ENCODE measurements at regions not wholly inside any gene's neighbourhood (a gene's known extent, or its start where the extent isn't known, plus 50 kb on each side); places are given as distances from the start of the nearest gene placed in this dataset.

DNA sequence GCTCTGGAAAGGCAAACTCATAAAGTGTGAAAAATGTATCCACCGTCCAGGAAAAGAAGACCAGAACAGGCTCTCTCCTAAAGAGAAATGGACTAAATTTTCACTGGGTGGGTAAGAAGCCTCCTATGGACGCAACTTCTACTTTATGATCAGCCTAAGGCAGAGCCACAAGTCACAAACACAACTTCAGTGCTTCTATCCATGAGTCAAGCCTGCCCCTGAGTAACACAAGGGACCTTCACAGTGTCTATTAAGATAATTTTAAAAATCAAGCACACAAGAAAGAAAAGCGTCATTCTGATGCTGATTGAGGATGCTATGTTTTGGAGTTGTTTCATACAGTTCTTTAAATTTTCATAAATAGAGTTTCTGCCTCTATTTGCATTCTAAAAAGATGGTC, 601.7 kb upstream of the ARID1B start:
- H3K9me3 ChIP-seq: no peaks in the 10 kb centered on the region
- TF ChIP-seq, protein P1, sequence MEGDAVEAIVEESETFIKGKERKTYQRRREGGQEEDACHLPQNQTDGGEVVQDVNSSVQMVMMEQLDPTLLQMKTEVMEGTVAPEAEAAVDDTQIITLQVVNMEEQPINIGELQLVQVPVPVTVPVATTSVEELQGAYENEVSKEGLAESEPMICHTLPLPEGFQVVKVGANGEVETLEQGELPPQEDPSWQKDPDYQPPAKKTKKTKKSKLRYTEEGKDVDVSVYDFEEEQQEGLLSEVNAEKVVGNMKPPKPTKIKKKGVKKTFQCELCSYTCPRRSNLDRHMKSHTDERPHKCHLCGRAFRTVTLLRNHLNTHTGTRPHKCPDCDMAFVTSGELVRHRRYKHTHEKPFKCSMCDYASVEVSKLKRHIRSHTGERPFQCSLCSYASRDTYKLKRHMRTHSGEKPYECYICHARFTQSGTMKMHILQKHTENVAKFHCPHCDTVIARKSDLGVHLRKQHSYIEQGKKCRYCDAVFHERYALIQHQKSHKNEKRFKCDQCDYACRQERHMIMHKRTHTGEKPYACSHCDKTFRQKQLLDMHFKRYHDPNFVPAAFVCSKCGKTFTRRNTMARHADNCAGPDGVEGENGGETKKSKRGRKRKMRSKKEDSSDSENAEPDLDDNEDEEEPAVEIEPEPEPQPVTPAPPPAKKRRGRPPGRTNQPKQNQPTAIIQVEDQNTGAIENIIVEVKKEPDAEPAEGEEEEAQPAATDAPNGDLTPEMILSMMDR (IDR thresholded peaks at IDR 0.05): no peak
- TF ChIP-seq POLR2A (IDR thresholded peaks at IDR 0.05; ENCODE audit: low read depth) (no peak), EP300 (IDR thresholded peaks at IDR 0.05) (no peak), POLR2AphosphoS5 (IDR thresholded peaks at IDR 0.05) (no peak)
- intact Hi-C loops (cut with DNase I): no loop called here
- peaks cover 0 to 4% (median 0%) of the 10 kb centered on the region in 4 donors for H3K4me1 ChIP-seq
- WGBS: 82% methylated on average over 2 of the region's 3 CpGs
- H3K27ac ChIP-seq (replicated peaks in 1 of 4): peak overlapping the region in 1 of 4 donors; percentile 30
- H3K4me3 ChIP-seq: peak overlapping the region in 2 of 4 donors; percentile 3 to 4
- no peaks in the 10 kb centered on the region for H3K27me3 ChIP-seq
- DNase-seq (ENCODE audit: extremely low spot score): no peak
- no peaks in the 10 kb centered on the region for H3K36me3 ChIP-seq

DNA sequence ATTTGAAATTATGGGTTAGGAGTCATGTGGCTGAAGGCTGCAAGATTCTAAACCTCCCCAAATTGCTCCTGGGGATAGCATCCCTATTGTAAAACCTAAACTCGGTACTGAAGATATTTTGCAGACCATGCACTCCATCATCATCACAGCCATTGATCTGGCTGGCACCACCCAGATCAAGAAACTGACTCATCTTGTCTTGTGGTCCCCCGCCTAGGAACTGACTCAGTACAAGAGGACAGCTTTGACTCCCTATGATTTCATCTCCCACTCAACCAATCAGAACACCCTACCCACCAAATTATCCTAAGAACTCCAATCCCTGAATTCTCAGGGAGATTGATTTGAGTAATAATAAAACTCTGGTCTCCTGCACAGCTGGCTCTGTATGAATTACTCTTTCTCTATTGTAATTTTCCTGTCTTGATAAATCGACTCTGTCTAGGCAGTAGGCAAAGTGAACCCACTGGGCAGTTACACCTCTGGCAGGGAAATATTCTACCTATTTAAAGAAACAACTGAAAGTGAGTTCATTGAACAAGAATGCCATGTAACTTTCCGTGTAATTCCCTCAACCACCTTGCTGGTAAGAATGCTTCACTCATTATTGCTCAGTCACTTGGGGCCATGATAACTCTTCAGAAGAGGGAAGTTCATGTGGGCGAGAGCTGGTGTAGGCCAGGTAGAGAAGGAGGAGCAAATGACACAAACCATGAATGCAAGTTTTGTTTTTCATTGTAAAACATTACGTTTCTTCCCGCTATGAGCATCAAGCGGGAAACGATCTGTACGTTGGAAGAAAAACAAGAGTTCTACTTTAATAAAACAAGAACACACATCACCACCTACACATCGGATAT, 602.9 kb upstream of the ARID1B start:
- intact Hi-C loops (cut with DNase I): no loop called here
- Histone ChIP-seq H3K27me3 (no peaks in the 10 kb centered on the region), H3K4me1 (peaks cover 0 to 4% (median 0%) of the 10 kb centered on the region in 4 donors), H3K27ac (replicated peaks in 1 of 4) (no peak overlapping the region), H3K4me3 (no peak overlapping the region), H3K9me3 (no peaks in the 10 kb centered on the region), H3K36me3 (no peaks in the 10 kb centered on the region)
- WGBS: 92% methylated on average over 11 of the region's 11 CpGs
- TF ChIP-seq EP300 (IDR thresholded peaks at IDR 0.05): no peak
- TF ChIP-seq POLR2AphosphoS5 (IDR thresholded peaks at IDR 0.05): no peak
- TF ChIP-seq POLR2A (IDR thresholded peaks at IDR 0.05; ENCODE audit: low read depth): no peak
- TF ChIP-seq, protein P1 (IDR thresholded peaks at IDR 0.05): no peak
- DNase-seq (ENCODE audit: extremely low spot score): no peak

DNA sequence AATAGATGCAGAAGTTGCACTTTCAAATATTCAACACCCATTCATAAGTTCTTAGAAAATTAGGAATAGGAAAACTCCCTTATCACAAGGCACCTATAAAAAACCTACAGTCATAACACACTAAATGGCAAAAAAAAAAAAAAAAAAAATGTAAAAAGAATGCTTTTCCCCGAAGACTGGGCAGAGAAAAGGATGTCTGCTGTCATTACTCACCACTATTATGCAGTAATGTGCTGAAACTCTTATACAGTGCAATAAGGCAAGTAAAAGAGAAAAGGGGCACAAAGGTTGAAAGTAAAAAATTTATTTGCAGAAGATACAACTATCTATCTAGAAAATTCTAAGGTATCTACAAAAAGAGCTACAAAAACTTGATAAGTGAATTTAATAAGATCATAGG, 607.8 kb upstream of the ARID1B start:
- H3K9me3 ChIP-seq: no peaks in the 10 kb centered on the region
- H3K27me3 ChIP-seq: no peaks in the 10 kb centered on the region
- H3K4me3 ChIP-seq: no peak overlapping the region
- WGBS: 38% methylated on average over 1 of the region's 1 CpG
- H3K4me1 ChIP-seq: peaks cover 11 to 34% (median 31%) of the 10 kb centered on the region in 4 donors
- no peaks in the 10 kb centered on the region for H3K36me3 ChIP-seq
- H3K27ac ChIP-seq (replicated peaks in 1 of 4): no peak overlapping the region
- no peak for DNase-seq (ENCODE audit: extremely low spot score)
- TF ChIP-seq, protein P1 (IDR thresholded peaks at IDR 0.05): no peak
- TF ChIP-seq EP300 (IDR thresholded peaks at IDR 0.05): no peak
- no peak for TF ChIP-seq POLR2AphosphoS5 (IDR thresholded peaks at IDR 0.05)
- TF ChIP-seq POLR2A (IDR thresholded peaks at IDR 0.05; ENCODE audit: low read depth): no peak
- intact Hi-C loops (cut with DNase I): no loop called here

DNA sequence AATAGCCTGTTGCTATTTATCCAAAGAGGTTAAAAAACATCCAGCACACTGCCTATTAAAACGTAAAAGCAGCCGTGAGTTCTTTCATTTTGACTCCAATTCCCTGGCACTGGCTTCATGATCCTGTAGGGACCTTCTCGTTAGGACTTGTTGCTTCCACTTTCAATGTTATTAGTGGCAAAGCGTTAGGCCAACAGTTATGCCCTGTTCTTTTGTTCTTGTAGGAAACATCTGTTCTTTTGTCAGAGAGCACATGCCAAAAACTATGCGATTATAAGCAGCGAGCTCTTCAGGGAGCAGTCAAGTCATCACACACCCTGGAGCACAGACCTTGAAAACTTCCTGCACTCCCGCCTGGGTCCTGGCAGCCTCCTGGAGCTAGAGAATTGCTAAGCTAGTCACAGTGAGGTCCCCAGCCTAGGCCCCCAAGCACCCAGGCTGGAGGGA, 609.5 kb upstream of the ARID1B start:
- 3% methylated on average over 5 of the region's 7 CpGs for WGBS
- TF ChIP-seq POLR2A (IDR thresholded peaks at IDR 0.05; ENCODE audit: low read depth): no peak
- TF ChIP-seq, protein P1 (IDR thresholded peaks at IDR 0.05): no peak
- TF ChIP-seq POLR2AphosphoS5 (IDR thresholded peaks at IDR 0.05): peak; percentile 23 to 67
- Histone ChIP-seq H3K36me3 (no peaks in the 10 kb centered on the region), H3K4me1 (peaks cover 11 to 38% (median 36%) of the 10 kb centered on the region in 4 donors), H3K27me3 (no peaks in the 10 kb centered on the region), H3K9me3 (no peaks in the 10 kb centered on the region), H3K27ac (replicated peaks in 1 of 4) (peak overlapping the region; percentile 74 to 81 (median 77)), H3K4me3 (peak overlapping the region; percentile 44 to 56 (median 47))
- intact Hi-C loops (cut with DNase I): no loop called here
- DNase-seq (ENCODE audit: extremely low spot score): no peak

All from esophagus muscularis mucosa (tissue), 4 donors.